AML-193 (cell line): ENCODE measurements at regions not wholly inside any gene's neighbourhood (a gene's known extent, or its start where the extent isn't known, plus 50 kb on each side); places are given as distances from the start of the nearest gene placed in this dataset.

ENCODE experiments used
- DNase-seq, 2 experiments: peaks; one replicate each; lab custom pipeline; 2025; lab: John Stamatoyannopoulos, UW

DNA sequence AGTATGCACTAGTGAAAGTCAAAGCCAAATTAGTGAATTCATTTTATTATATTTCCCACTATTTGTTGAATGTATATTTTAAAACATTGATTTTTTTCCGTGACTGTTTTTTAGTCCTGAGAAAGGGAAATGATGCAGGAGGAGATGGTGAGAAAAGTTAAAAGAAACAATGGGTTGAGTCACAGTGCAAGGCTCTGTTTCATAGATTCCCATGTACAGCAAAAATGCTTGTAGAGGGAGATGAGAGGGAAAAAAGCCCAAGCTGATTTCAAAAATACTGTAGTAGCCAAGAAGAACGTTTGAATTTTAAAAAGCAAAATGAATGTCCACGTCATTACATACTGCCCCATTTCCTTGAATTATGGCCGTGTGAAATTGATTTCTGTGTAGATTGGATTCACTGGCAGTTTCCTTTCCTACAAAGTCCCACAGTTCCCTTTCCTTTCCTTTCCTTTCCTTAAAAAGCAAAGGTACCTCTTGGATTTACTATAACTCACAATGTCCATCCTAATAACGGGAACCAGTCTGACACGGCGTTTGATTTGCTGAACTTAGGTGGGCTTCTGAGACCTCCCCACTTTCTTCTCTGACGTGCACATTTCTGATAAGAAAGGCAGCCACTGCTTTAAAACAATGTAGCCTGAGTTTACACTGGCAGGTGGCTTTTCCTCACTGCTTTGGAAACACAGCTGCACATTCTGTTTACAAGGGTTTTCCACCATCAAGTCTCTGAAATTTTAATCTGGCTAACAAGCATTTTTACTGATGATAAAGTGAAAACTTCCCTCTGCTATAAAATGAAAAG is 63.7 kb downstream of the SPCS3 start:
- DNase-seq, result no peak

DNA sequence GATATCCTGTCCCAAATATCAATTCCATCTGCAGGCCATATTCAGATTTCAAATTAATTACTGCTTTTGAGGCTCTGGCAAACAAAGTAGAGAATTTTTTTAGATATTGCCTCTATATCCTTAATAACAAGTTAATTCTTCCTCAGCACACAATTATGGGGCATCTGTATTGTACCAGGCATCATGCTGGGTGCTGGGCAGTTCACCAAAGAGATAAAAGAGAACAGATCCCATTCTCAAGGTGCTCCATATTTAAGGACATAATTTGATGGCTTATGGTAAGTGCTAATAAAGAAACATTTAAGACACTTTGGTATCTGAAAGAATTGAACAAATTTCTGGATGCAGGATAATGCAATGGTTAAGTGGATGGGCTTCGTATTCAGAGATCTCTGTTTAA is 65.8 kb downstream of the SPCS3 start:
- no peak for DNase-seq

DNA sequence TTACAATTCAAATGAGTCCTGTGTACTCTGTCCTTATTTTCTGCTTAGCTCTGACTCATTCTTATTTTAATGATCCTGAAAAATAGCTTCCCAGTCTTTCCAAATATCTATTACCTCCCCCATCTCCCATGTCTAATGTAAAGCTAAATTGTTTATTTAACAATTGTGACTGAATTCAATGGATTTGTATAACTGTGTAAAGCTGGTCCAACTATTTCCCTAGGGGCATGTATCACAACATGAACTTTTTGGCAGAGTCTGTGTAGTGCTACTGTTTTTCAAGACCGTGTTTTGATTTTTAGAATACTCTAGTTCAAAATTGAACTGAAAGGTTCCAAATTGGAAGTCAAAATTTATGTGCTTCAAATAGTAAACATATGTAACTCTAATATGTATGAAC is 67.8 kb downstream of the SPCS3 start:
- DNase-seq, result no peak

DNA sequence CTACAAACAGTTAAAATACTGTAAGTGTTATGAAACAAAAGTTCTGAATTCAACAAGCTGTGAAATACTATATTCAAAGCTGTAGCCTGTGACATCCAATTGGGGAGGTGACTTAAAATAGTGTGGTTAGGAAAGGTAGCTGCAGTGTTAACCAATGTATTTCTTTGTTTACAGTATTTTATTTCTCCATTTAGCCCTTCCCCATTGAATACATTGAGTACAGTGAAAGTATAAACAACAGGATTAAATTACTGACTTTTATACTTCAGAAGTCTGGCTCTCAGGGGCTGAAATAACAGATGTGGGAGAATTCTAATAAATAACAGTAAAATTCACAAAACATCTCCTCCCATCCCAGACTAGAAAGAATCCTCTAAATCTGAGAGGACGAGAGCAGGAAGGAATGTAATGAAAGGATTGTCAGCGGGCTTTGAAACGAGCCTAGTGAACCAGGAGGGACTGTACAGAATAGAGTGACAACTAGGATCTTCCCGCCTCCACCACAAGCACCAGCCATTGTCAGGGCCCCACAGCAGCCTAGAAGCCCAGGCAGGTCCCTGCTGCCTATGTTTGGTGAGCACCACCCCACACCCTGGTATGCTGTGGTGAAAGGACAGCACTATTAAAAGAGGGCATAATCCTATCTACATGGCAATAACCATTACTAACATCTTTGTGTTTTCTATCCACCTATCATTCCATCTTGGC is 73.7 kb downstream of the SPCS3 start:
- no peak for DNase-seq

DNA sequence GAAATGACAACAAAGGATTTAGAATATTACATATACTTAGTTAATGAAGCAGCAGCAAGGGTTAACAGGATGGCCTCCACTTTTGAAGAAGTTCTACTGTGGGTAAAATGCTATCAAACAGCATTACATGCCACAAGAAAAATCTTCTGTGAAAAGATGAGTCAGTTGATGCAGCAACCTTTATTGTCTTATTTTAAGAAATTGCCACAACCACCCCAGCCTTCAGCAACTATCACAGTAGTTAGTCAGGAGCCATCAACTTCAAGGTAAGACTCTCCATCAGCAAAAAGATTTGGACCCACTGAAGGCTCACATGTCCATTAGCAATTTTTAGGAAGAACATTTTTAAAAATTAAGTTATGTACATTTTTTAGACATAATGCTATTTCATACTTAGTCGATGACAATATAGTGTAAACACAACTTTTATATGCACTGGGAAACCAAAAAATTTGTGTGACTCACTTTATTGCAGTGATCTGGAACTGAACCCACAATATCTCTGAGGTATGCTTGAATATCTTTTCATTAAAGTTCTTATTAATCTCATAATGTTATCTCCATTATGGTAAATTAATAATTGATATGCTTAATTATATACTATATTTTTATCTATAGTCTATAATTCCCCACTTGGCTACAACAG is 81.2 kb downstream of the SPCS3 start:
- DNase-seq, result no peak

DNA sequence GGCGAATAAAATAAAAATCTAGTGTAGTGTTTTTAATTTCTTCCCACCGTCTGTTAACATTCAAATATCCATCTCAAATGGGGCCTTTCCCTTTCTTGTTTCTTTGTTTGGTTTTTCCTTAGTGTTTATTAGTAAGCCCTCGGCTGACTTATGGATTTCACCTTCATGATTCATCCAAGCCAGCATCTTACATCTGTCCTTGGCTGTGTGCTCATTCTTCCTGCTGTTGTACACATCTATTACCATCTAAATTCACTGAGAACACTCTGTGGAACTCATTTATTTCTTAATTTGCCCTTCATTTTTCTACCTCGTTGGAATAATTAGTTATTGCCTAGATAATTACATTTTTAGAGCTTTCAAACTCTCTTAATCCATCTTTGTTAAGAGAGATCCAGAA is 84.9 kb downstream of the SPCS3 start:
- DNase-seq, result no peak

DNA sequence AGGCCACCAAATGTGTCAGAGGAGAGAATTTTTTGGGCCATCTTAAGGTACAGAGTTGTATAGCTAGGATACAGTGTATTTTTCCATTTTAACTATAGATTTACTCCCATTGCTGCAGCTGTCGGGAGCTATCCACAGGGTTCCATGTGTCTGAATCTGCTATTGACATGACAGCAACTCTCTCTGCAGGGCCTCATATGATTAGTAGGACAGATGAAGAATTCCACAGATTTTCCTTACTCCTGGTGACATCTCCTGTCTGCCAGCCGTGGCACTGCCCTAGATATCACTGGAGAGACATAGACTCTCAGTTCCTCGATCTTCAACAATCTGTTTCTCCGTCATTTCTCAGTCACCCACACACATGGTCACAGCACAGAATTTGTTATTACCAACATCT is 86.5 kb downstream of the SPCS3 start:
- DNase-seq, result no peak

DNA sequence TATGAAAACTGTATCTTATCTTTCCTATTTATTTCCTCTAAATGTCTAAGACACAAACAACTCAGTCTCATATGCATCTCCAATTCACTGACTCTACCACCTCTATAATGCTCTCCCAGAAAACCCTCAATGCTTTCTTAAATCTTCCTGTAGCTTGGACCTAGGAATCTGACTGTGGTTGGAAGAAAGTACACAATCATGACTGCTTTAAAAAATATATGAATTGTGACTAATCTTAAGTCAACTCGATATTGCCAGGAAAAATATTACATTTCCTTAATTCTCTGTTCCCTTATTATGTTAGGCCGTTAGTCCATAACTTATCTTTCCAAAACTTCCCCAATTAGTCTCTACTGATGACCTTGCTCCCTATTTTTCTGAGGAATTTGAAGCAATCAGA is 87.0 kb downstream of the SPCS3 start:
- DNase-seq, result no peak

DNA sequence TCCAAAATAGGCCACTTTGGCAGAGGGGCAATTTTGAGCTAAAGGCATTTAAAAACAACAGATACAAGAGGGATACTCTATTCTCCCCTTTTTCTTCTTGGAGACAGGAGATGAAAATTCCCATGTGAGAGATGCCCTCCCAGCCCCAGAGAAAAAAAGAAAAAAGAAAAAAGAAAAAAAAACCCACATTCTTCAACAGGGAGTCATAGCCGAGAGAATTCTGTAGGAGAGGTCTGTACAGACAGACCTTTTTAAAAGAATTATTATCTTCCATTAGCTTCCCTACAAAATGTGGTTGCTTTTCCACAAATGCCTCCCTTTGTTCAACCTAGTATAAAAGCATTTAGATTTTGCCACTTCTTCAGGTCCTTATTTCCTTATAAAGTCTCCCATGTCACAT is 89.9 kb downstream of the SPCS3 start:
- DNase-seq, result no peak

DNA sequence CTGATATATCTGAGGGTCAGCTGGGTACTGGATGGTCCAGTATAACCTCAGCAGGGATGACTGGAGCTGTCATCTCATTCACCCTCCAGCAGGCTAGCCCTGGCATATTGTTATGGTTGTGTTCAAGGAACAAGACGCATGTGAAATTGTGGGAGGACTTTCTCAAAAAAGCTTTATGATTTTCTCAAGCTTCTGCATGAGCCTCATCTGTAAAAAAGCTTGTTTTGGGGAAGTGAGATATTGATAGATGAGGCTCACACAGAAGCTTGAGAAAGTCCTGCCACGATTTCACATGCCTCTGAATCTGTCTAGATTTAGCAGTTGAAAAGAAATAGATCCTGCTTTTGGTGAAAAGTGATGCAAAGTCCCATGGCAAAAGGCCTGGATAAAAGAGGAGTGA is 93.4 kb downstream of the SPCS3 start:
- no peak for DNase-seq

DNA sequence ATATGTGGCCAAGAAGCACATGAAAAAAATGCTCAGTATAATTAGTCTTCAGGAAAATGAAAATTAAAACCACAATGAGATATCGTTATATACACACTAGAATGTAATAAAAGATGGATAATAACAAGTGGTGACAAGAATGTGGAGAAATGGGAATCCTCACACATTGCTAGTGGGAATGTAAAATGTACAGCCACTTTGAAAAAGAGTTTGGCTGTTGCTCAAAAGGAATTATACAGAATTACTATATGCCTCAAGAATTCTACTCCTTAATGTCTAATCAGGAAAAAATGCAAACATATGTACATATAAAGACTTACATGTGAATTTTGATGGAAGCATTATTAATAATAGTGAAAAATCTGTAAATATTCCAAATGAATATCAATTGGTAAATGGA is 102.2 kb downstream of the SPCS3 start:
- no peak for DNase-seq

DNA sequence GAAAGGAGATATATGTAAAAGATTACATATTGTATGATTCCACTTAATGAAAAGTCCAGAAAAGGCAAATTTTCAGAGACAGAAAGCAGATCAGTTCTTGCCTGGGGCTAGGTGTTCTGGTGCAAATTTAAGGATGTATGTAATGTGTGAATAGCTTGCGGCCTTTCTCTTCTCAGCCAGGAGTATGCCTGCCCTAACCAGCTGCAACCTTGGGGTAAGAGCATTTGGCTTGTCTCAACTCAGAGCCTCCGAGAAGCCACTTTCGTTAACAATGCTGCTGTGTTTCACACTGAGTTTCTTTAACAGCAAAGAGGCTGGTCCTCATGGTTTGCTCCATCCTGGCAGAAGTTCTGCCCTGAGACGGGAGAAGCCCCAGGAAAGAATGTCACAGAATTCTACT is 102.7 kb downstream of the SPCS3 start:
- DNase-seq, result no peak

DNA sequence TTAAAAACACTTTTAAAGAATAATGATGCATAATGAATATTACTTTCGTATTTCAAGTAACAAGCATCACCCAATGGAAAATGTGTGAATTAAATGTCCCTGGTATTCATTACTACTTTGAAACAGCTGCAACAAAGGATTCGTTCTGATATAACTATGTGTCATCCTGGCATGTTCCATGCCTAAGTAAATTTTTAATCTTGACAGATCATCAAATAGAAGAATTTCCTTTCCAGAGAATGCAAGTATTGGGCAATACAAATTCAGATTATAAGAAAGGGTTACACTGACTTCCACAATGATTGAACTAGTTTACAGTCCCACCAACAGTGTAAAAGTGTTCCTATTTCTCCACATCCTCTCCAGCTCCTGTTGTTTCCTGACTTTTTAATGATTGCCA is 105.3 kb downstream of the SPCS3 start:
- DNase-seq, result no peak

DNA sequence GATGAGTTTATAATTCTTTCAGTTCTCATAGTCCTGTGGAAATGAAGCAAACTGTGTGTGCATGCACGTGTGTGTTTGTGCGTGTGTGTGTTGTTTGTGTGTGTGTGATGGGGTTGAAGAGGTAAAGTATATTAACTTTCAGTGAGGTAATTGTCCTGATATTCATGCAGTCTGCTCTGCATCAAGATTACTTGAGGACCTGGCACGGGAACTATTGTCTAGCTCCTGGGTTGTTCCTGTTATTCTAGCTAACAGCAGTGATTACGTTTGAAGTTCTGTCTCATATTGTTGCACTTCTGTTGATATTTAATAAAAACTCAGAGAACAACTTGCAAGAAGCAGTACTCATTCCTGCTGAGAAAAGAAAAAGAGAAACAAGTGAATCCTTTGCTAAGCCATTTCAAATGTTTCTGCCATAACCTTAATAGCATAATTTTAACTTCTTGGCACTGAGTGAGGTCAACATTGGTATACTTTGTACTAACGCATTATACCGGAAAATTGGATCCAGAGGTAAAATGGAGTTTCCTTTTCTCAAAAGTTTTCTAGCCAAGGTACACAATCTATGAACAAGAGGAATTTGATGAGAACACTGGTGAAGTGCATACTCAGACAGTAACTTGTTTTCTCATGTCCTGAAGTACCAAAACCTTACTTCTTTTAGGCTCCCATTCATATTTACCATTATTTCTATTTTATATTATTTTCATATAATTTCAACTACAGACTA is 113.2 kb downstream of the SPCS3 start:
- DNase-seq, result no peak

DNA sequence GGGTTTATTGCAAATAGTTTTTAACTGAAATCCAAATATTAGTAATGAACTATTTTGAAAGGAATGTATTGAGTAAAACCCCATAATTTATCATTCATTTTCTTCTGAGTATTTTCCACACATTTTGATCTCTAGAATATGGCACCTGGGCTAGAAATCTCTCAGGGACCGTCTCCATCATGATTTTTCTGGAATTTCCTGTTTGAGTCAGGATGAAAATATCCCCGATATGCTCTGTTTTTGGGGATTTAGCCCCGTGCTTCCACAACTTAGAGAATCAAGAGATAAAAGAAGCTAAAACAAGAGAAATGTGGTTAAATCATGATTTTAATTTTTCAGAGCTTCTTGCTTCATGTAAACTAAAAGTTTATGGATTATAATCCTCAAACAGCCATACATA is 114.2 kb downstream of the SPCS3 start:
- DNase-seq, result no peak

DNA sequence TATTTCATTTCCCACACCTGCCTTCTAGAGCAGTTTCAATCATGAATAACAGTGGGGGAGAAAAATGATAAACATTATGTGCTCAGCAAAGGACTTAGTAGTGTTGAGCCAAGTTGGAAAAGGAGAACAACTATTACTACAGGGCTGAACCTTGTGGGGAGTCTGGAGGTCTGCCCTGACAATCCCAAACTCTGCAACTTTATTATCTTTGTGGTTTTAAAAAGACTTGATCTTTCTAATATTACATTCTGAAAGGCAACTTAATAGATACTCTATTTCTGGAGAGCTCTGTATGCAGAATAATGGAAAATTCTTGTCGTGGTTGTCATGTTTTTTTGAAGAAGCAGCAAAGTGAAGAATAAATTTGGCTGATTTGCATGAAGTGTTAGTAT is 116.1 kb downstream of the SPCS3 start:
- no peak for DNase-seq

DNA sequence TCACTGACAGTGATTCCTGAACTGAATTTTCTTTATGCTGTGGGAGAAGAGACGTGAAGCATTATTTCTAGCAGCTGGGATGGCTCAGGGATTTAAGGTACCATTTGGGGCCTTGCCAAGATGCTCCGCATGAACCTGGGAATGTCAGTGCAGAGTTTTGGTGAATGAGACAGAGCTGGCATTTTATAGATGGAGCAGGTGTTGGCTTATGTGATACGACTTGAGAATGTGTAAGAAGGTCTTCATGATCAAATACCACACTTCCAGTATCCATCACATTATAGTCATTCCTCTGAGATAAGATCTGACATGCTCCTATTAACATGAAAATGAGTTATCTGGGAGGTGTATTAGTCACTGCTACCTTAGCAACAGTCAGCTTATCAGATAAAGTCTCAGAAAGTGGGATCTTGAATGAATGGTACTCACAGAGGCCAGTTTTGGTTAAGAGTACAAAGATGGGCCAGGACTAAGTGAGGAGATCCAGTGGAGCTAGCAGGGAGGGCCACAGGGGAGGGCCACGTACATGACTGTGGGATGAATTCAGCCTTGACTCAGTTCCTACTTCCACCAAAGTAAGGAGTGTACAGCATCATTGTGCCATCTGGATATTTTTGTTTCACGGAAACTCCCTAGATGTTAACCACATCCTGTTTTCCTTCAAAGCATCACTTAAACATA is 116.7 kb downstream of the SPCS3 start:
- DNase-seq, result no peak

DNA sequence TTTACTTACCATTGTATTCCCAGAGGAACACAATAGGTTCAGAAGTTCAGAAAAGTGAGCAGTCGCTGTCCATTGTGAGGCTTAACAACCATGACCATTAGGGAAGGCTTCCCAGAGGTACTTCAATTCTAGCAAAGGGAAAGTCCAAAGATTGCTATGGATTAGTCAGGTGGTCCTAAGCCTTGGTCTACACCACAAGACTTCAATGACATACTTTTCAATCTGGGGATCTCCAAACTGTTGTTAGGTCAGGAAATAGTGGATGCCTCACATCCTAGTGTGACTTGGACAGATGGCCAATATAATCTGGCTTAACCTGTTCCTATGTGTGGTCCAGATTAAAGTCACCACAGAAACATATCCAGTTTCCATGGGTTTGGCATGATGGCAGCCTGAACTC is 118.0 kb downstream of the SPCS3 start:
- no peak for DNase-seq

DNA sequence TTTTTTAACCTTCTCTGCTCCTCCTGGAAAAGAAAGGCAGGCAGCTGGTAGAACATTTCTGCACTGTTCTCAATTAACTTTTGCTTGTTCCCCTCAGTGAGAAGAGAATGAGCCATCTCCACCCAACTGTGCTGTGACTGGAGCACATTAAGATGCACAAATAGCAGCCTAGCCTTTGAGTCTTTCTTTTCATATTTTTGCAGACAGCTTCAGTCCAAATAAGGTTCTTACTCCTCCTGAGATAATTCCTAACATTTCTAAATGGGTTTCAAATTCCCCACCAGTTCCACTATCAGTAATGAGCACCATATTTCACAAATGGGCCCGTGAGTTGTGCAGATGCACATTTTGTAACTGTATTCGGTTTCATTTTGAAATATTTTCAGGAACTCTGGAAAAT is 118.6 kb downstream of the SPCS3 start:
- no peak for DNase-seq

DNA sequence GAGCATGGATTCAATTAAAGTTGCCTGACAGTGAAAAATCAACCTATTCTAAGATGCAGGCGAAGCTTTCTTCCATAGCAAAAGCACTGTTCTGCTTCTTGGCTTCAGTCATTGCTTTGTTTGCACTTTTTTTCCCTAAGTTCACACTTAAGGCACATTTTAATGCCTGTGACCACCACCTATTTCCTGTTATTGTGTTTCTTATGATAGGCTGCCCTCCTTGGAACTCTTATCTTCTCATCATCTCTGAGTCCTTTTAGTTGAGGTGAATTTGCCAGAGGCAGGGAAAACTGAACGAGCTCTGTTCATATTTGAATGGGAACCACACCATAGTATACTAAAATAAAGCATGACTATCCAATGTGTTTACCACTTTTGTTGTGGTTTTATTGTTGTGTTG is 119.8 kb downstream of the SPCS3 start:
- no peak for DNase-seq

DNA sequence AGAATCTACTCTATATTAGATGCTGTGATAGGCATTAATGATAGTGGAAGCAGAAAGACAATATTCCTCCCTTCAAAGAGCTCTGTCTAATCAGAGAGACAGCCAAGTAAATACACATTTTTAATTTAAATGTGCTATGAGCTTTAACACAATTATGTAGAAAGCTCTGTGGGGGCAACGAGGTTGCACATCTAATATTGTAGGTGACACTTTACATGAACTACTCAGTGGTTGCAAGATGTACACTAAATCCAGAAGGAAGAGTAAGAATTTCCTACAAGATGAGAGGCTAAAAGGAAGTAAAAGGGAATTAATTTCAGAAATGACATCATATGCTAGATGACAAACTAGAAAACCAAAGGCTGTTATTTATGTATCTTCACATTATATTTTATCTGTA is 120.9 kb downstream of the SPCS3 start:
- DNase-seq, result no peak

DNA sequence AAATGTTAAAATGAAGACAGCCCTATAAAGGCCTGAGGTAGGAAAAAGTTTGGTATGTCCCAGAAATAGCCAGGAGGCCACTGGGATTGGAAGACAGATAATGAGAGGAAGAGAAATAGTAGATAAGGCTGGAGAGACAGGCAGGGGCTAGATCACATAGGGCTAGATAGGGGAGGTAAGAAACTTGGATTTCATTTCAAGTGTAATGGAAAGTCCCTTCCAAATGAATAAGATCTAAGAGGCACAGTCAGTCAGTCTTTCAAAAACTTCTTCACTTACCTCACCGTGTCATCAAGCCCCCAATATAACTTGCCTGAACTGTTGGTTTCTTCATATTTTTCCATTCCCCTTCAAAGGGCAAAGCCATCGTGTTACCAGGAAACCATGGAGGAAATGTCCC is 121.8 kb downstream of the SPCS3 start:
- no peak for DNase-seq
